DMS53 treated with DMSO at 0.1 percent for 48 hours (cell line): ENCODE measurements at regions not wholly inside any gene's neighbourhood (a gene's known extent, or its start where the extent isn't known, plus 50 kb on each side); places are given as distances from the start of the nearest gene placed in this dataset.

Source experiments
- DNase-seq: peaks from one replicate; lab custom pipeline; 2025; ENCODE audit not compliant: unreplicated experiment; lab: John Stamatoyannopoulos, UW

GRCh38 chr18:78650926-78651325, 328.7 kb upstream of the SALL3 start:
- no peak for DNase-seq

- no peak for DNase-seq
Observed at GRCh38 chr18:78652001-78652545, 327.5 kb upstream of the SALL3 start.

GRCh38 chr18:78655921-78656320, 323.7 kb upstream of the SALL3 start:
- no peak for DNase-seq

GRCh38 chr18:78656346-78656925, 323.2 kb upstream of the SALL3 start:
- DNase-seq = no peak

GRCh38 chr18:78658531-78658930, 321.1 kb upstream of the SALL3 start:
- DNase-seq = no peak

GRCh38 chr18:78659057-78659456, 320.6 kb upstream of the SALL3 start:
- no peak for DNase-seq

- DNase-seq = no peak
Observed at GRCh38 chr18:78659748-78660147, 319.9 kb upstream of the SALL3 start.

GRCh38 chr18:78660311-78660710, 319.3 kb upstream of the SALL3 start:
- DNase-seq = no peak

- DNase-seq = no peak
Observed at GRCh38 chr18:78661316-78661715, 318.3 kb upstream of the SALL3 start.

- DNase-seq = no peak
Observed at GRCh38 chr18:78662879-78663278, 316.7 kb upstream of the SALL3 start.

- DNase-seq = no peak
Observed at GRCh38 chr18:78664048-78664447, 315.6 kb upstream of the SALL3 start.

GRCh38 chr18:78664848-78665247, 314.8 kb upstream of the SALL3 start:
- no peak for DNase-seq

- DNase-seq = no peak
Observed at GRCh38 chr18:78665644-78666043, 314.0 kb upstream of the SALL3 start.

GRCh38 chr18:78666666-78667335, 312.8 kb upstream of the SALL3 start:
- DNase-seq = no peak

- no peak for DNase-seq
Observed at GRCh38 chr18:78670778-78671391, 308.7 kb upstream of the SALL3 start.

- no peak for DNase-seq
Observed at GRCh38 chr18:78671551-78671950, 308.1 kb upstream of the SALL3 start.

- no peak for DNase-seq
Observed at GRCh38 chr18:78672862-78673446, 306.7 kb upstream of the SALL3 start.

- DNase-seq = no peak
Observed at GRCh38 chr18:78673516-78674321, 305.9 kb upstream of the SALL3 start.

GRCh38 chr18:78675231-78675630, 304.4 kb upstream of the SALL3 start:
- DNase-seq = no peak

GRCh38 chr18:78676622-78677482, 302.8 kb upstream of the SALL3 start:
- no peak for DNase-seq
